ENCODE measurements at regions not wholly inside any gene's neighbourhood (a gene's known extent, or its start where the extent isn't known, plus 50 kb on each side); places are given as distances from the start of the nearest gene placed in this dataset.

- peaks cover 0 to 2% of the 10 kb centered on the region in 2 donors for H3K9me3 Mint-ChIP-seq
- H3K27ac Mint-ChIP-seq: no peak overlapping the region
- ATAC-seq (replicated peaks) (no peak), DNase-seq (no peak)
- no peaks in the 10 kb centered on the region for H3K27me3 Mint-ChIP-seq
- no peak overlapping the region for H3K4me3 Mint-ChIP-seq
- no peaks in the 10 kb centered on the region for H3K36me3 Mint-ChIP-seq (ENCODE audit: insufficient read depth)
- H3K4me1 Mint-ChIP-seq (ENCODE audit: low read depth in 2 of 2): no peaks in the 10 kb centered on the region
These were observed 353.9 kb upstream of the ZNF608 start for GRCh38 chr5:125100342-125100741.

- ATAC-seq (replicated peaks): no peak
These were observed 354.5 kb upstream of the ZNF608 start for GRCh38 chr5:125100951-125101350.

GRCh38 chr5:125103459-125103858 is 357.0 kb upstream of the ZNF608 start:
- H3K4me1 Mint-ChIP-seq (ENCODE audit: low read depth in 2 of 2): no peaks in the 10 kb centered on the region
- H3K27me3 Mint-ChIP-seq: no peaks in the 10 kb centered on the region
- ATAC-seq (replicated peaks): no peak
- DNase-seq: no peak
- no peaks in the 10 kb centered on the region for H3K36me3 Mint-ChIP-seq (ENCODE audit: insufficient read depth)
- H3K27ac Mint-ChIP-seq: no peak overlapping the region
- H3K9me3 Mint-ChIP-seq: peaks cover 2 to 14% of the 10 kb centered on the region in 2 donors
- no peak overlapping the region for H3K4me3 Mint-ChIP-seq

More at GRCh38 chr5:125100951-125101350, 354.5 kb upstream of the ZNF608 start:
- Mint-ChIP-seq H3K27me3 (no peaks in the 10 kb centered on the region), H3K9me3 (peaks cover 0 to 2% of the 10 kb centered on the region in 2 donors), H3K27ac (no peak overlapping the region), H3K36me3 (ENCODE audit: insufficient read depth) (no peaks in the 10 kb centered on the region), H3K4me3 (no peak overlapping the region), H3K4me1 (ENCODE audit: low read depth in 2 of 2) (no peaks in the 10 kb centered on the region)
- DNase-seq: no peak

DNA sequence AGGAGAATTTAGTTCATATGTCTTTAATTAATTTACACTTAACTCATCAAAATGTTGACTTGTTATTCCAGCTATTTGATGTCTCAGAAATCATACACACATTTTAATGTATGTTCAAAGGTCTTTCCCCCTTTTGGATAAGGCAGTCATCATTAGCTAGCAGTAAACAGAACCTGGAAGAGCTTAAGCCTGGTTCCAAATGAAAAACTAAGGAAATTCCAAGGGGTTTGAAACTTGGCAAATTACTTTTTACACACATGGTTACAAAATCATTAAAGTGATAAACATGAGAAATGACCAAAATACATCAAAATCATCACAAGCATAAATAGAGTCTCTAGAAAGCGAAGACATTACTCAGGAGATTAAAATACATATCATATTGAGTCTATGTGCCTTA is 359.8 kb upstream of the ZNF608 start:
- ATAC-seq (replicated peaks) (no peak), DNase-seq (no peak)
- H3K27ac Mint-ChIP-seq: no peak overlapping the region
- no peaks in the 10 kb centered on the region for H3K4me1 Mint-ChIP-seq (ENCODE audit: low read depth in 2 of 2)
- no peak overlapping the region for H3K4me3 Mint-ChIP-seq
- H3K36me3 Mint-ChIP-seq (ENCODE audit: insufficient read depth): no peaks in the 10 kb centered on the region
- peaks cover 6 to 15% of the 10 kb centered on the region in 2 donors for H3K9me3 Mint-ChIP-seq
- H3K27me3 Mint-ChIP-seq: no peaks in the 10 kb centered on the region

DNA sequence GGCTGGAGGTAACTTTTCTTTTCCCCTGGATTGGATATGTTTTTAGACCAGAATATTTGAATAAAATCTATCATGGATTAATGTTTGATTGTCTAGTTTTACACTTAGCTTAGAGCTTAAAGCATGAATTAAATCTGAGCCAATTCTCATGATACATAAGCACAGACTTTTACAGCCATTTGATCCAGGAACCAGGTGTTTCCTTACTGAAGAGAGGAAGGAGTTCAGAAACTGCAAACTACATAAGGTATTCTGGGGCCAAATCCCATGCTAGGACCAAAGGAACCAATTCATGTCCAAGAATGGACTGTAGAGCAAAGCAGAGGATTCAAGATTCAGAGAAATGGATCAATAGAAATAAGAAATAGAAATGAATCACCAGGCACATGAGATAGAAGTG is 360.4 kb upstream of the ZNF608 start:
- DNase-seq (no peak), ATAC-seq (replicated peaks) (no peak)
- no peaks in the 10 kb centered on the region for H3K27me3 Mint-ChIP-seq
- H3K36me3 Mint-ChIP-seq (ENCODE audit: insufficient read depth): no peaks in the 10 kb centered on the region
- H3K9me3 Mint-ChIP-seq: peaks cover 11 to 21% of the 10 kb centered on the region in 2 donors
- H3K4me3 Mint-ChIP-seq: no peak overlapping the region
- H3K27ac Mint-ChIP-seq: no peak overlapping the region
- H3K4me1 Mint-ChIP-seq (ENCODE audit: low read depth in 2 of 2): no peaks in the 10 kb centered on the region

GRCh38 chr5:125109293-125109692 is 362.9 kb upstream of the ZNF608 start:
- ATAC-seq (replicated peaks): no peak
- no peak overlapping the region for H3K27ac Mint-ChIP-seq
- H3K9me3 Mint-ChIP-seq: peaks cover 11 to 22% of the 10 kb centered on the region in 2 donors
- no peak overlapping the region for H3K4me3 Mint-ChIP-seq
- H3K27me3 Mint-ChIP-seq: no peaks in the 10 kb centered on the region
- no peaks in the 10 kb centered on the region for H3K36me3 Mint-ChIP-seq (ENCODE audit: insufficient read depth)
- DNase-seq: no peak
- no peaks in the 10 kb centered on the region for H3K4me1 Mint-ChIP-seq (ENCODE audit: low read depth in 2 of 2)

- H3K36me3 Mint-ChIP-seq (ENCODE audit: insufficient read depth): no peaks in the 10 kb centered on the region
- peaks cover 11 to 22% of the 10 kb centered on the region in 2 donors for H3K9me3 Mint-ChIP-seq
- ATAC-seq (replicated peaks): no peak
- no peak overlapping the region for H3K27ac Mint-ChIP-seq
- no peak for DNase-seq
- no peaks in the 10 kb centered on the region for H3K4me1 Mint-ChIP-seq (ENCODE audit: low read depth in 2 of 2)
- H3K4me3 Mint-ChIP-seq: no peak overlapping the region
- H3K27me3 Mint-ChIP-seq: no peaks in the 10 kb centered on the region
These were observed 363.4 kb upstream of the ZNF608 start for GRCh38 chr5:125109816-125110215.

DNA sequence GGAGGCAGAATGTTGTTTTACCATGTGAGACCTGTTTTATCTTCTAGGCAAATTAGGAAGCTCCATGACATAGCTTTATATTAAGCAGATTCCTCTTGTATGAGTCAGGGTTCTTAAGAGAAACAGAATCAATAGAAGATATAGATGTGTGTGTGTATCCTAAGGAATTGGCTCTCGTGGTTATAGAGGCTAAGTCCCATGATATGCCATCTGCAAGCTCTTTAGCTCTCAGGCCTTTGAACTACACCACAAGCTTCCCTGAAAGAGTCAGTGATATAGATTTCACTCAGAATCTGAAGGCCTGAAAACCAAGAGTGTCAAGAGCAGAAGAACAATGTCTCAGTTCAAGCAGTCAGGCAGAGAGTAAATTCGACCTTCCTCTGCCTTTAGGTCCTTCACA is 365.8 kb upstream of the ZNF608 start:
- Mint-ChIP-seq H3K9me3 (peaks cover 11 to 18% of the 10 kb centered on the region in 2 donors), H3K4me3 (no peak overlapping the region), H3K4me1 (ENCODE audit: low read depth in 2 of 2) (no peaks in the 10 kb centered on the region), H3K27me3 (no peaks in the 10 kb centered on the region), H3K27ac (no peak overlapping the region), H3K36me3 (ENCODE audit: insufficient read depth) (no peaks in the 10 kb centered on the region)
- ATAC-seq (replicated peaks) (no peak), DNase-seq (no peak)

DNA sequence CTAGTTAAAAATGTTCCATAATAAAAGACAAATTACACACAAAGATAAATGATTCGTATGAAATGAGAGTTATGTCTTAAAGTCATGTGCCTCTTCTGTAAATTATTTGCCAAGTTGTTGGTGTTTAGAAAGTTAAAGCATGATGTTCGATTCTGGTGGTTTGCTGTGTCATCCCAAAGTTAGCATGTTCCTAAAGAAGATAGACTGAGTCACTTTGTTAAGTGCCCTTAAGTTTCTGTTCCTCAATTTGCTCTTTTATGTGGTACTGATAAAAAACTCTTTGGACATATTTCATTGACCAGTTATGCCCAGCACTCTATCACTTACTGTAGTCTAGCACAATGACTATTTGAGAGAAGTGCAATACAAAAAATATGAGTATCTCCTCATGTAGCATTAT is 366.9 kb upstream of the ZNF608 start:
- no peaks in the 10 kb centered on the region for H3K27me3 Mint-ChIP-seq
- H3K36me3 Mint-ChIP-seq (ENCODE audit: insufficient read depth): no peaks in the 10 kb centered on the region
- H3K4me3 Mint-ChIP-seq: no peak overlapping the region
- H3K9me3 Mint-ChIP-seq: peaks cover 18 to 20% of the 10 kb centered on the region in 2 donors
- ATAC-seq (replicated peaks) (no peak), DNase-seq (no peak)
- no peak overlapping the region for H3K27ac Mint-ChIP-seq
- H3K4me1 Mint-ChIP-seq (ENCODE audit: low read depth in 2 of 2): no peaks in the 10 kb centered on the region

DNA sequence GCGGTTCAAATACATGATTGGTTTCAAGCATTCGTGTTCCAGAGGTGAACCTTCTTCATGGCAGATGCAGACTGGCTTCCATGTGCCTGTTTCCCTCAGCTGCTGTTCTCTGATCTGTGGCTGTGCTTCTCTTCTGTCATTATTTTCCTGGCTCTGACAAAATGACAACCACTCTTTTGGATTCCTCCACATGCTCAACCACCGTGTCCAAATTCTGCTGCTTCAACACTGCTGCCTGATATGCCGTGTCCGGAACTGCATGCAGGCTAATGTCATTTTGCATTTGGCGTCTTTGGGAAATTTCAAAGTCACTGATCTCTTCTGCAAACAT is 368.7 kb upstream of the ZNF608 start:
- no peak for DNase-seq
- Mint-ChIP-seq H3K27me3 (no peaks in the 10 kb centered on the region), H3K4me3 (no peak overlapping the region), H3K27ac (no peak overlapping the region), H3K36me3 (ENCODE audit: insufficient read depth) (no peaks in the 10 kb centered on the region), H3K9me3 (peaks cover 18 to 19% of the 10 kb centered on the region in 2 donors), H3K4me1 (ENCODE audit: low read depth in 2 of 2) (no peaks in the 10 kb centered on the region)
- ATAC-seq (replicated peaks): no peak

GRCh38 chr5:125117566-125117965 is 371.1 kb upstream of the ZNF608 start:
- Mint-ChIP-seq H3K27me3 (no peaks in the 10 kb centered on the region), H3K4me1 (ENCODE audit: low read depth in 2 of 2) (no peaks in the 10 kb centered on the region), H3K4me3 (no peak overlapping the region), H3K27ac (no peak overlapping the region), H3K36me3 (ENCODE audit: insufficient read depth) (no peaks in the 10 kb centered on the region), H3K9me3 (peaks cover 10 to 11% of the 10 kb centered on the region in 2 donors)
- DNase-seq: no peak
- no peak for ATAC-seq (replicated peaks)

DNA sequence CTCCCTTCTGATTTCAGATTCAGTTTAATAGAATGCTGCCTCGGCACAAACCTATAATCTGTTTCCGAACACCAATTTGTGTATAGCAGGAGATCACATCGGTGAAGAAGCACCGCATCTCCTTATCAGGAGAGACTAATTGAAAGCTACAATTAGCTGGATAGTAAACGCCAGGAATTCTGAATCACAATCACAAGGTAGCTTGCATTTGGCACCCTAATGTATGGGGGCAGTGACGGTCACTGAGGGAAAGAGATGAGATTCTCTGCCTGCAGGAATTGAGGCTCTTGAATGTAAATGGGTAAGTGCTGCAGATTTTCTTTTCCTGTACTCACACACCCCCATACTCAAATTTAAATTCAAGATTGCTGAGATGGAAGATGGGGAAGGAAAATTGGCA is 373.6 kb upstream of the ZNF608 start:
- DNase-seq: no peak
- Mint-ChIP-seq H3K36me3 (ENCODE audit: insufficient read depth) (no peaks in the 10 kb centered on the region), H3K9me3 (peaks cover 10 to 11% of the 10 kb centered on the region in 2 donors), H3K27me3 (no peaks in the 10 kb centered on the region), H3K4me1 (ENCODE audit: low read depth in 2 of 2) (no peaks in the 10 kb centered on the region), H3K4me3 (no peak overlapping the region), H3K27ac (no peak overlapping the region)
- no peak for ATAC-seq (replicated peaks)

DNA sequence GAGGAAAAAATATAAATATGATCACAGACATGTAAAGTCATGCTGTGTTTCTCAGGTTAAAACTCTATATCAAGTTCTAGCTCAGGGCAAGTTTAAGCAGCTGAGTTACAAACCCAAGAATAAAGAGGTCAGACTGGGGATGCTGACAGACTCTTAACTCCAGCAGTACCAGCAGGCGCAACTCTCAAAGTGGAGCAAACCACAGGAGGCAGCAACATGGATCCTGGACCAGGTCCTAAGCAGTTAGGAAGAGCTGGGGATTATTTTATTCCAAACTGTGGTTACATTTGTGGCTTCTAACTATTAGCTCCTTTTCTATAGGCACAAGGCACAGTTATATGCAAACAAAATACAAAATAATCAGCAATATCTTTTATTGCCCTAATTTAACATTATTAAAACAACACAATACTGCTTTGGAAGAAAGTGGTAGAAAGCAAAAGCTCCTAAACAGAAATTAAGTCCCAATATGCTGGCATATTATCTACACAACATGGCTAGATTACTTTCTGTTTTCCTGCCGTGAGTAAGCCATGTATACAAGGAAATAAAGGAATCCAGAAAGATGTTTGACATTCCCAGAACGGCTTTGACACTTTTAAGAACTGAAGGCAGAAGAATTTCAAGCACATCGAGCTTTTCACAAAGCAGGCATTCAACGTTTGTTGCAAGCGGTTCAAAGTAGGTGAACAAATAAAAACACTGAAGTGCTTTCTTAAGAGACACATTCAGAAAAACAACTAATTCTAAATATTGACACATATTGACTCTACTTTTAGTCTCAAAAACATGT is 378.8 kb upstream of the ZNF608 start:
- Mint-ChIP-seq H3K4me1 (ENCODE audit: low read depth in 2 of 2) (no peaks in the 10 kb centered on the region), H3K36me3 (ENCODE audit: insufficient read depth) (no peaks in the 10 kb centered on the region), H3K27me3 (no peaks in the 10 kb centered on the region), H3K4me3 (no peak overlapping the region), H3K9me3 (peaks cover 4 to 16% of the 10 kb centered on the region in 2 donors), H3K27ac (no peak overlapping the region)
- DNase-seq (no peak), ATAC-seq (replicated peaks) (no peak)

GRCh38 chr5:125126050-125126449 is 379.6 kb upstream of the ZNF608 start:
- H3K9me3 Mint-ChIP-seq: peaks cover 4 to 16% of the 10 kb centered on the region in 2 donors
- H3K4me1 Mint-ChIP-seq (ENCODE audit: low read depth in 2 of 2): no peaks in the 10 kb centered on the region
- no peak overlapping the region for H3K4me3 Mint-ChIP-seq
- ATAC-seq (replicated peaks) (no peak), DNase-seq (no peak)
- no peak overlapping the region for H3K27ac Mint-ChIP-seq
- H3K36me3 Mint-ChIP-seq (ENCODE audit: insufficient read depth): no peaks in the 10 kb centered on the region
- H3K27me3 Mint-ChIP-seq: no peaks in the 10 kb centered on the region

Data from effector memory CD8-positive, alpha-beta T cell (primary cell).